ENCODE measurements at regions not wholly inside any gene's neighbourhood (a gene's known extent, or its start where the extent isn't known, plus 50 kb on each side); places are given as distances from the start of the nearest gene placed in this dataset.
"Not testable (repeated sequence)": the region's sequence is repeated elsewhere in the genome, so short reads cannot be mapped to it uniquely, and the experiment has no call there.

DNA sequence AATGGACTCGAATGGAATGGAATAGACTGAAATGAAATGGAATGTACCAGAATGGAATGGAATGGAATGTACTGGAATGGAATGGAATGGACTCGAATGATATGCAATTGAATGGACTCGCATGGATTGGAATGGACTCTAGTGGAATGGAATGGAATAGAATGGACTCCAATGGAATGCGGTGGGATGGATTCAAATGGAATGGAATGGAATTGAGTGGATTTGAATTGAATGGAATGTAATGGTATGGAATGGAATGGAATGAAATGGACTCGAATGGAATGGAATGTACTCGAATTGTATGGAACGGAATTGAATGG lies 99.6 kb upstream of the FBXO28 start:
- no peak overlapping the region for H3K4me3 ChIP-seq (ENCODE audit: low read depth, low read length)
- TF ChIP-seq, protein P1, sequence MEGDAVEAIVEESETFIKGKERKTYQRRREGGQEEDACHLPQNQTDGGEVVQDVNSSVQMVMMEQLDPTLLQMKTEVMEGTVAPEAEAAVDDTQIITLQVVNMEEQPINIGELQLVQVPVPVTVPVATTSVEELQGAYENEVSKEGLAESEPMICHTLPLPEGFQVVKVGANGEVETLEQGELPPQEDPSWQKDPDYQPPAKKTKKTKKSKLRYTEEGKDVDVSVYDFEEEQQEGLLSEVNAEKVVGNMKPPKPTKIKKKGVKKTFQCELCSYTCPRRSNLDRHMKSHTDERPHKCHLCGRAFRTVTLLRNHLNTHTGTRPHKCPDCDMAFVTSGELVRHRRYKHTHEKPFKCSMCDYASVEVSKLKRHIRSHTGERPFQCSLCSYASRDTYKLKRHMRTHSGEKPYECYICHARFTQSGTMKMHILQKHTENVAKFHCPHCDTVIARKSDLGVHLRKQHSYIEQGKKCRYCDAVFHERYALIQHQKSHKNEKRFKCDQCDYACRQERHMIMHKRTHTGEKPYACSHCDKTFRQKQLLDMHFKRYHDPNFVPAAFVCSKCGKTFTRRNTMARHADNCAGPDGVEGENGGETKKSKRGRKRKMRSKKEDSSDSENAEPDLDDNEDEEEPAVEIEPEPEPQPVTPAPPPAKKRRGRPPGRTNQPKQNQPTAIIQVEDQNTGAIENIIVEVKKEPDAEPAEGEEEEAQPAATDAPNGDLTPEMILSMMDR (IDR thresholded peaks at IDR 0.05; ENCODE audit: low read depth, low read length, missing control alignments) = no peak
- no peak for DNase-seq (ENCODE audit: low read depth)
- in situ Hi-C loops (cut with HindIII; ENCODE audit: low sequenced_read_pairs) = no loop called here

DNA sequence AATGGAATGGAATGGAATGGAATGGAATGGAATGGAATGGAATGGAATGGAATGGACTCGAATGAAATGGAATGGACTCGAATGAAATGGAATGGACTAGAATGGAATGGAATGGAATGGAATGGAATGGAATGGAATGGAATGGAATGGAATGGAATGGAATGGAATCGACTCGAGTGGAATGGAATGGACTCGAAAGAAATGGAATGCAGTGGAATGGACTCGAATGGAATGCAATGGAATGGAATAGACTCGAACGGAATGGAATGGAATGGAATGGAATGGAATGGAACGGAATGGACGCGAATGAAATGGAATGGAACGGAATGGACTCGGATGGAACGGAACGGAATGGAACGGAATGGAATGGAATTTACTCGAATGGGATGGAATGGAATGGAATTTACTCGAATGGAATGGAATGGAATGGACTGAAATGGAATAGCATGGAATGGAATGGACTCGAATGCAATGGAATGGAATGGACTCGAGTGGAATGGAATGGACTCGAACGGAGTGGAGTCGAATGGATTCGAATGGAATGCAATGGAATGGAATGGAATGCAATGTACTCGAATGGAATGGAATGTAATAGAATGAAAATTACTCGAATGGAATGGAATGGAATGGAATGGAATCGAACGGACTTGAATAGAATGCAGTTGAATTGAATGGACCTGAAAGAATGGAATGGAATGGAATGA lies 100.1 kb upstream of the FBXO28 start:
- H3K4me3 ChIP-seq (ENCODE audit: low read depth, low read length); DNase-seq (ENCODE audit: low read depth); in situ Hi-C loops (cut with HindIII; ENCODE audit: low sequenced_read_pairs): not testable (repeated sequence)

DNA sequence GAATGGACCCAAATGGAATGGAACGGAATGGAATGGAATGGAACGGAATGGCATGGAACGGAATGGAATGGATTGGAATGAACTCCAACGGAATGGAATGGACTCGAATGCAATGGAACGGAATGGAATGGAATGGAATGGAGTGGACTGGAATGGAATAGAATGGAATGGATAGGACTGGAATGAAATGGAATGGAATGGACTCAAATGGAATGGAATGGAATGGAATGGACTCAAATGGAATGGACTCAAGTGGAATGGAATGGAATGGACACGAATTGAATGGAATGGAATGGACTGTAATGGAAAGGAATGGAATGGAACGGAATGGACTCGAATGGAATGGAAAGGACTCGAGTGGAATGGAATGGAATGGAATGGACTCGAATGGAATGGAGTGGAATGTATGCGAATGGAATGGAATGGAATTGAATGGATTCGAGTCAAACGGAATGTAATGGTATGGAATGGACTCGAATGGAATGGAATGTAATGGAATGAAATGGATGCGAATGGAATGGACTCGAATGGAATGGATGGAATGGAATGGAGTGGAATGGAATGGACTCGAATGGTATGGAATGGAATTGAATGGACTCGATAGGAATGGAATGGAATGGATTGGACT lies 101.0 kb upstream of the FBXO28 start:
- DNase-seq (ENCODE audit: low read depth); in situ Hi-C loops (cut with HindIII; ENCODE audit: low sequenced_read_pairs): not testable (repeated sequence)

DNA sequence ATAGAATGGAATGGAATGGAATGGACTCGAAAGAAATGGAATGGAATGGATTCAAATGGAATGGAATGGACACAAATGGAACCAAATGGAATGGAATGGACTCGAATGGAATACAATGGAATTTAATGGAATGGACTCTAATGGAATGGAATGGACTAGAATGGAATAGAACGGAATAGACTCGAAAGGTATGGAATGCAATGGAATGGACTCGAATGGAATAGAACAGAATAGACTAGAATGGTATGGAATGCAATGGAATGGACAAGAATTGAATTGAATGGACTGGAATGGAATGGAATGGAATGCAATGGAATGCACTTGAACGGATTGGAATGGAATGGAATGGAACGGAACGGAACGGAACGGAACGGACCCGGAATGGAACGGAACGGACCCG lies 101.7 kb upstream of the FBXO28 start:
- H3K4me3 ChIP-seq (ENCODE audit: low read depth, low read length); in situ Hi-C loops (cut with HindIII; ENCODE audit: low sequenced_read_pairs); DNase-seq (ENCODE audit: low read depth): not testable (repeated sequence)

More for the DNA sequence above, 101.0 kb upstream of the FBXO28 start:
- not testable (repeated sequence) for H3K4me3 ChIP-seq (ENCODE audit: low read depth, low read length)

DNA sequence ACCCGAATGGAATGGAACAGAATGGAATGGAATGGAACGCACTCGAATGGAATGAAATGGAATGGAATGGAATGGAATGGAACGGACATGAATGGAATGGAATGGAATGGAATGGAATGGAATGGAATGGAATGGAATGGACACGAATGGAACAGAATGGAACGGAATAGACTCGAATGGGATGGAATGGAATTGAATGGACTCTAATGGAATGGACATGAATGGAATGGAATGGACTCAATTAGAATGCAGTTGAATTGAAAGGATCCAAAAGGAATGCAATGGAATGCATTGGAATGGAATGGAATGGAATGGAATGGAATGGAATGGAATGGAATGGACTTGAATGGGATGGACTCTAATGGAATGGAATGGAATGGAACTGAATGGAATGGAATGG lies 102.2 kb upstream of the FBXO28 start:
- in situ Hi-C loops (cut with HindIII; ENCODE audit: low sequenced_read_pairs); DNase-seq (ENCODE audit: low read depth); H3K4me3 ChIP-seq (ENCODE audit: low read depth, low read length): not testable (repeated sequence)

DNA sequence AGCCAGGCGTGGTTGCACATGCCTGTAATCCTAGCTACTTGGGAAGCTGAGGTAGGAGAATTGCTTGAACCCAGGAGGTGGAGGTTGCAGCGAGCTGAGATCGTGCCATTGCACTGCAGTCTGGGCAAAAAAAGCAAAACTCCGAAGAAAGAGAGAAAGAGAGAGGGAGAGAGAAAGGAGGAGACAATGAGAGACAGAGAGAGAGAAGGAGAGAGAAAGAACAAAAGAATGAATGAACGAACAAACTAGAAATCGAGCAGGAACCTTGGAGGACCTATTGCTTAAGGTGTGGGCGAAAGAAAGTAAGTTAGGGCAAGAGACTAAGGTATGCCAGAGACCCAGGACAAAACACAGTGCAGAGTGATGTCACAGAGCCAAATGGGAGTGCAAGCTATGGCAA lies 102.8 kb upstream of the FBXO28 start:
- H3K4me3 ChIP-seq (ENCODE audit: low read depth, low read length); DNase-seq (ENCODE audit: low read depth); in situ Hi-C loops (cut with HindIII; ENCODE audit: low sequenced_read_pairs): not testable (repeated sequence)

DNA sequence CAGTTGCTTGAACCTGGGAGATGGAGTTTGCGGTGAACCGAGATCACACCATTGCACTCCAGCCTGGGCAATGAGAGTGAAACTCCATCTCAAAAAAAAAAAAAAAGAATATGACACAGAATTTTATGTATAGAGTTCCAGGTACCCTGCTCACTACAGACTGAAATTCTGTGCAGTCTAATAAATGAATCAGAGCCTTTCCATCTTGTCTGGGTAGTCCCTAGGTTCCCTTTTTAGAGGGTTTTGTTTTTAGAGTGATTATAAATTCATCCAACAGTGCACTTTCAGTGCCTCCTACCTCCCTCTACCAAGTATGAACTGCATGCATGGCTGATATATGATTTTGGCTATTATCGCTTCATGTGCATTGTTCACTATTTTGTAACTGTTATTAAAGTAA lies 107.9 kb upstream of the FBXO28 start:
- in situ Hi-C loops (cut with HindIII; ENCODE audit: low sequenced_read_pairs); DNase-seq (ENCODE audit: low read depth); H3K4me3 ChIP-seq (ENCODE audit: low read depth, low read length): not testable (repeated sequence)

DNA sequence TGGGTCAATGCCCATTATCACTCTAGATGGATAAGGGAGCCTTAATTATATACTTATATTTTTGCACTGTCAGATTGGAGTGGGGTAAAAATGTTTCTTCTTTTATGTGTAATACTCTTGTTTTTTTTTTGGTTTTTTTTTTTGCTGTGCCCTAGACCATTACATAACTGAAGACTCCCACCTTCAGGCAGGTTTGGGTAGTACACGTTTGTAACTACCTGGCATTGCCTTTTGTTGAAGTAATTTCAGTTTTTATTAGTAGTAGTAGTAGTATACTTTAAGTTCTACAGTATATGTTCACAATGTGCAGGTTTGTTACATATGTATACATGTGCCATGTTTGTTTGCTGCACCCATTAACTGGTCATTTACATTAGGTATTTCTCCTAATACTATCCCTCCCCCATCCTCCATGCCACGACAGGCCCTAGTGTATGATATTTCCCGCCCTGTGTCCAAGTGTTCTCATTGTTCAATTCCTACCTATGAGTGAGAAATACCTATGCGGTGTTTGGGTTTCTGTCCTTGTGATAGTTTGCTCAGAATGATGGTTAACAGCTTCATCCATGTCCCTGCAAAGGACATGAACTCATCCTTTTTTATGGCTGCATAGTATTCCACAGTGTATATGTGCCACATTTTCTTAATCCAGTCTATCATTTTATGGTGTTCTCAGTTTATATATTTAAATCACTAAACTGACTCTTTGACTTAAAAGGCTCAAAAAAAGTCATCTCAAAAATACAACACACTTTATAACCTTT lies 109.2 kb upstream of the FBXO28 start:
- TF ChIP-seq, protein P1 (IDR thresholded peaks at IDR 0.05; ENCODE audit: low read depth, low read length, missing control alignments) = peak; percentile 39
- in situ Hi-C loops (cut with HindIII; ENCODE audit: low sequenced_read_pairs); DNase-seq (ENCODE audit: low read depth); H3K4me3 ChIP-seq (ENCODE audit: low read depth, low read length): not testable (repeated sequence)

DNA sequence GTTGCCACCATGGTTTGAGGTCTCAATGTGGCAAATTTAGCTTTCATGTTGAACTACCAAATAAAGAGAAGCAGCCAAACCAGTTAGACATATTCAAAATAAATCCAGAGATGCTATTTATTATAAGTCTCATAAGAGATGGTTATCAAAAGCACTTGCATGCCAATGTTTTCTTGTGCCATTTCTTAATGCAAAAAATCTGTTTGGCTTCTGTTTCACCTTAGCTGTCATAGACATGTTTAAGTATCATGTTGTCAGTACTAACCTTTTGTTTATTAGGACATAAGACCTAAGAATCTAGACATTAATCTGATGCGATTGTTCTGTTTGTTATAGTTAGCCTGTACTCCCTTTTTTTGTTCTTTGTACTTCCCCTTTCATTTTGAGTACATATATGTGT lies 110.0 kb upstream of the FBXO28 start:
- H3K4me3 ChIP-seq (ENCODE audit: low read depth, low read length); in situ Hi-C loops (cut with HindIII; ENCODE audit: low sequenced_read_pairs); DNase-seq (ENCODE audit: low read depth): not testable (repeated sequence)

DNA sequence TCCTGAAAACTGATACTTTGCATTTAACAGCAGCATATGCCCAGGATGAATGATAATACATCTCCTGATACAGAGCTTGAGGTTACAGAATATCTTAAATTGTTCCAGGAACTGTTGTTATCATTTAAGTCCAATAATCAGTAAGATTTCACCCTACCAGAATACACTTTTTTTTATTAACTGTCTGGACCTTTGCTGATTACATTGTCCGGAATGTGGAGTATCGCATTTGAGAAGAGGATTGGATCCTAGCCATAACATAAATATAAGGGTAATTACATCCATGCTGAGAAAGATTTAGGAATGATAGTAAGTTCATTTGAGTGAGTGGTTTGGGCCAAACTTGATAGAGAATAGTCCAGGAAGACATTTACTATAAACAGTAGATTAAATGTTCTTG lies 112.2 kb upstream of the FBXO28 start:
- in situ Hi-C loops (cut with HindIII; ENCODE audit: low sequenced_read_pairs); DNase-seq (ENCODE audit: low read depth); H3K4me3 ChIP-seq (ENCODE audit: low read depth, low read length): not testable (repeated sequence)

DNA sequence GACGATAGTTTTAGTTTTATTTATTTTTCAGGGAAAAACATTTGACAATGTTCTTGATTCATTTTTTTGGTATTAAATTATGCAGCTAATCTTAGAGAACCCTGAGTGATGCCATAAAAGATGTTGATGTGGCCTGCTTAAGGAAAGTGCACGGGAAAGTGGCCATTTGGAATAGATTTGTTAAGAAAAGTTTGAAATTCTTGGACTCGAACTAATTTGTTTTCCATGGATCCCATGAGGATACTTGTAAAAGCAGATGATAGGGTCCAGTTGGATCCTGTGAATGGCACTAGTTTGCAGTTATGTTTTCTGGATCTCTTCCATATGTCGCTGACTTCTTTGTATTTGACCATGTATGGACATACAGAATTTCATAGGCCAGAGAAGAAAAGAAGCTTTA lies 114.2 kb upstream of the FBXO28 start:
- DNase-seq (ENCODE audit: low read depth); in situ Hi-C loops (cut with HindIII; ENCODE audit: low sequenced_read_pairs): not testable (repeated sequence)

DNA sequence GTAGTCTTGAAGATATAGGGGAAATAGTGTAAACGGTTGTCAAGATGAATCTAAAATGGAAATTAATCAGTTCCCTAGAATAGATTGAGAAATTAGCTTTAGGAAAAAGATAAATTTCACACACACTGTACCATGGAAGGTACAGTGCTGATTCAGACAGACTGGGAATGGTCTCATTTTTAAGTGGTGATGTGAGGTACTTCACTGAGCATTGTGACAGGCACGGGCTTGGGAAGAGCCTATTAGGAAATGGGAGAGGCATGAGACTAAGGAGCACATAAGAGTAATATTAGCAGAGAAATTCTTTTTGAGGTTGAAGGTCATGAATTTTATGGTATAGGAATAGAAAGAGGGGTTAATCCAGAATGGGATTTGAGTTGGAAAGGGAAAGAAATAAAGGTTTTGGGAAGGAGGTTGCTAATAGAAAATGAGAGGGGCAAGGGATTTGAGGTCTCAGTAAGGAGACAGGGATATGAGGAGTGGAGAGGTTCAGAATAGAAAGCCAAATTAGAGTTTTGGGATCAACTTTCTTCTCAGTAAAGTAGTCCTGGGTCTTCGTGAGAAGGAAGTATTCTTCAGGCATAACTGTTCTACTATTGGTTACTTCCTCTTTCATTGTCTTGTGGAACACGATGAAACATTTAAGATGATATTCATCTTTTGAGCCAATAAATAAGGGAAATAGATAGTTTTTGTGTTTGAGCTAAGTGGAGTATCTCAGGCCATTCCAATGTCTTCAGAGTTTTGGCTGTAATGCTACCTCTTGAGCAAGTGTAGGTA lies 115.0 kb upstream of the FBXO28 start:
- H3K4me3 ChIP-seq (ENCODE audit: low read depth, low read length); in situ Hi-C loops (cut with HindIII; ENCODE audit: low sequenced_read_pairs); DNase-seq (ENCODE audit: low read depth): not testable (repeated sequence)

More for the DNA sequence above, 114.2 kb upstream of the FBXO28 start:
- H3K4me3 ChIP-seq (ENCODE audit: low read depth, low read length) = not testable (repeated sequence)

DNA sequence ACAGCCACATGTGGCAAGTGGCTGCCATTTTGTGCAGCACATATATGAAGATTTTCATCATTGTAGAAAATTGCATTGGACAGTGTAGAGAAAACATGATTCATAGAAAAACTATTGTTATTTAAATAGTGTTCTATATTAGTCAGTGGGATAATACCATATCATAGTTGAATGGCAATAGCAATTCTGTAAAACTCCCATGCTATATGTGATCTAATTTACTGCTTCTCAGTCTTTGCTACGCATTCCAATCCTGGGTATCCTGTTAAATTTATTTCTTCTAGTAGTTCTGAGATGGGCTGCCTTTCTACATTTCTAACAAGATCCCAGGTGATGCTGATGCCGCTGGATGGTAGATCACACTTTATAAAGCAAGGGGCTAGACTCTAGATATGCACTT lies 117.5 kb upstream of the FBXO28 start:
- H3K4me3 ChIP-seq (ENCODE audit: low read depth, low read length); DNase-seq (ENCODE audit: low read depth); in situ Hi-C loops (cut with HindIII; ENCODE audit: low sequenced_read_pairs): not testable (repeated sequence)

DNA sequence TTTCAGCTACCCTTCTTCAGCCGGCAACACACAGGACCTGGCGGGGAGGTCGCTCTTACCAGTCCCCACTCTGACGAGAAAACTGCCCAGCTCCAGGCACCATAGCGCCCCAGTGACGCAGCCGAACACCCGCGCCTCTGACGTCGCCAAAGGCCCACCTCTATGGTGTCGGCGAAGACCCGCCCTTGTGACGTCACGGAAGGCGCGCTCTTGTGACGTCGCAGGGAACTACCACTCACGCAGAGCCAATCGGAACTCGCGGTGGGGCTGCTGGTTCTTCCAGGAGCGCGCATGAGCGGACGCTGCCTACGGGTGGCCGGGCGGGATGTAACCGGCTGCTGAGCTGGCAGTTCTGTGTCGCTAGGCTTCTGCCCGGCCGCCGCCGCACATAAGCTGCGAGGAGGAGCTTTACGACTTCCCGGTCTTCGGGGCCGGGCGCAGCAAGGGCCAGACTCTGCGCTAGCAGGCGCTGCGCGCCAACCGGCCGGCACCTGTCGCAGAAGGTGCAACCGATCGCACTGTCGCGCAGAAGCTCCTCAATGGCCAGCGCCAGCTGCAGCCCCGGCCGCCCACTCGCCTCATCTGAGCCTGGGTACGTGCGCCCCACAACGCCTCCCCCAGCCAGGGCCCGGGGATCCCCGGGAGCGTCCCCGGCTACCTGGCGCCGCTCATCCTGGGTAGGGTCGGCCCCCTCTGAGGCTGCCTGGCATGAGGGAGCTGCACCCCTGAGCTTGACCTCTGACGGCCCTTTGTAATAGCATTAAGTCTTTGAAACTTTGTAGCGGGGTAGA lies 121.3 kb upstream of the FBXO28 start:
- in situ Hi-C loops (cut with HindIII; ENCODE audit: low sequenced_read_pairs) = not testable (repeated sequence)
- DNase-seq (ENCODE audit: low read depth) = peak; percentile 95
- H3K4me3 ChIP-seq (ENCODE audit: low read depth, low read length) = peak overlapping the region; percentile 54
